PC-3 (cell line): ENCODE measurements at regions not wholly inside any gene's neighbourhood (a gene's known extent, or its start where the extent isn't known, plus 50 kb on each side); places are given as distances from the start of the nearest gene placed in this dataset.

ENCODE experiments used
- ATAC-seq: fragments of 200-7000 bp; cut with Tn5 transposase; 2 replicates; pipeline ENCODE4 v1.9.1; 2020; ENCODE audit warnings: mild to moderate bottlenecking, moderate library complexity
- BruUV-seq: library from RNA; stranded (reverse); fragments of 400-500 nt; replicated peaks from 2 replicates; lab custom pipeline; 2021; lab: Mats Ljungman, UMichigan
- CTCF ChIA-PET: fragments of 300-600 bp; sonication (Branson Sonifier 250); formaldehyde crosslinking; loops from one replicate; lab custom pipeline; 2022; ENCODE audit warnings: antibody characterized with exemption; lab: Charles Lee
- POLR2A ChIA-PET: fragments of 300-600 bp; sonication (Branson Sonifier 250); formaldehyde crosslinking; loops from one replicate; lab custom pipeline; 2022; ENCODE audit warnings: antibody characterized with exemption; ENCODE audit not compliant: unreplicated experiment; lab: Charles Lee
- DNase-seq: peaks from one replicate; pipeline ENCODE4 v3.0.0-alpha.2; 2015
- H2AFZ ChIP-seq: fragments of 300-600 bp; sonication (generic); 2 replicates; pipeline ENCODE4 v1.6.0; 2016; ENCODE audit warnings: antibody characterized with exemption, low read length
- H3F3A ChIP-seq: fragments of 300-600 bp; sonication (generic); one replicate; pipeline ENCODE4 v1.6.0; 2017; ENCODE audit warnings: antibody characterized with exemption, low read length, control low read depth, mild to moderate bottlenecking; ENCODE audit not compliant: unreplicated experiment
- H3K27ac ChIP-seq: fragments of 300-600 bp; sonication (generic); 2 replicates; pipeline ENCODE4 v1.5.1; 2016; ENCODE audit warnings: mild to moderate bottlenecking, low read length
- H3K27me3 ChIP-seq: fragments of 300-600 bp; sonication (generic); 2 replicates; pipeline ENCODE4 v1.6.1; 2016; ENCODE audit warnings: low read length, mixed read lengths
- H3K36me3 ChIP-seq: fragments of 300-600 bp; sonication (generic); 2 replicates; pipeline ENCODE4 v1.6.1; 2016; ENCODE audit warnings: low read depth, mixed run types, low read length, mixed read lengths
- H3K4me1 ChIP-seq: fragments of 300-600 bp; sonication (generic); 2 replicates; pipeline ENCODE4 v1.5.1; 2016; ENCODE audit warnings: low read length; ENCODE audit not compliant: insufficient read depth
- H3K4me2 ChIP-seq: fragments of 300-600 bp; sonication (generic); 2 replicates; pipeline ENCODE4 v1.6.0; 2016; ENCODE audit warnings: low read length
- H3K4me3 ChIP-seq: fragments of 300-600 bp; sonication (generic); 2 replicates; pipeline ENCODE4 v1.5.1; 2016; ENCODE audit warnings: mild to moderate bottlenecking, low read length, mixed read lengths
- H3K79me2 ChIP-seq: fragments of 300-600 bp; sonication (generic); 2 replicates; pipeline ENCODE4 v1.6.1; 2017; ENCODE audit warnings: low read length, mixed read lengths
- H3K9ac ChIP-seq: fragments of 300-600 bp; sonication (generic); 2 replicates; pipeline ENCODE4 v1.6.0; 2016; ENCODE audit warnings: mild to moderate bottlenecking, low read length
- H3K9me2 ChIP-seq: fragments of 300-600 bp; sonication (generic); replicated peaks from 2 replicates; pipeline ENCODE4 v1.6.1; 2016; ENCODE audit warnings: mixed run types, low read length, mixed read lengths
- H3K9me3 ChIP-seq: fragments of 300-600 bp; sonication (generic); 2 replicates; pipeline ENCODE4 v1.6.1; 2016; ENCODE audit warnings: low read length, mixed read lengths
- H4K20me1 ChIP-seq: fragments of 300-600 bp; sonication (generic); 2 replicates; pipeline ENCODE4 v1.6.1; 2016; ENCODE audit warnings: low read length, mixed read lengths
- CTCF ChIP-seq: fragments of 300-600 bp; sonication (generic); conservative IDR thresholded peaks from 2 replicates; pipeline ENCODE4 v1.5.1; 2017; ENCODE audit warnings: antibody characterized with exemption, low read depth, mild to moderate bottlenecking, low read length
- EZH2 ChIP-seq: fragments of 300-600 bp; sonication (generic); IDR thresholded peaks from one replicate; pipeline ENCODE4 v1.6.1; 2017; ENCODE audit warnings: antibody characterized with exemption, mild to moderate bottlenecking, low read length; ENCODE audit not compliant: unreplicated experiment
- EZH2phosphoT487 ChIP-seq: fragments of 300-600 bp; sonication (generic); IDR thresholded peaks from 2 replicates; pipeline ENCODE4 v1.6.1; 2018; ENCODE audit warnings: mild to moderate bottlenecking, antibody characterized with exemption, low read length, borderline replicate concordance
- intact Hi-C: fragments of 100-400 bp; cut with micrococcal nuclease; formaldehyde crosslinking; loops from 2 replicates; pipeline ENCODE4 v1.9.0; 2023

DNA sequence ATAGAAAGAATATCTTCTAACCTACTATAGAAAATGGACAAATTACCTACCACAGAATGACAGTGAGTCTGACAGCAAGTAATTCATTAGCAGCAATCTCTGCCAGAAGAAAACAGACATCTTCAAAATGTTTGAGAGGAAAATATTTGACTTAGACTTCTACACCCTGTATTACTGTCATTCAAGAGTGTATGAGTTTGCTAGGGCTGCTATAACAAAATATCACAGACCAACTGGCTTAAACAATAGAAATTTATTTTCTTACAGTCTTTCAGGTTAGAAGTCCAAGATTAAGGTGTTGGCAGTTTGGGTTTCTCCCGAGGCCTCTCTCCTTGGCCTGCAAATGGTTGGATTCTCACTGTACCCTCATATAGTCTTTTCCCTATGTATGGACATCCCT, 52.9 kb upstream of the FGGY start:
- CTCF ChIA-PET: no interaction called here
- ATAC-seq (no peak), DNase-seq (no peak)
- no TSS peak for BruUV-seq
- Histone ChIP-seq H3K9me3 (no peaks in the 10 kb centered on the region), H3K4me2 (no peak overlapping the region), H3K36me3 (no peaks in the 10 kb centered on the region), H3K27me3 (no peaks in the 10 kb centered on the region), H2AFZ (no peak overlapping the region), H3K4me1 (no peaks in the 10 kb centered on the region), H3K27ac (no peak overlapping the region), H3K79me2 (no peaks in the 10 kb centered on the region), H4K20me1 (no peaks in the 10 kb centered on the region), H3K9ac (no peak overlapping the region), H3F3A (no peaks in the 10 kb centered on the region), H3K9me2 (no peaks in the 10 kb centered on the region), H3K4me3 (no peak overlapping the region)
- TF ChIP-seq EZH2phosphoT487 (no peak), CTCF (no peak), EZH2 (no peak)
- intact Hi-C loops: no loop called here
- POLR2A ChIA-PET: no interaction called here

- no peak for DNase-seq
- BruUV-seq: no TSS peak
- CTCF ChIA-PET: no interaction called here
Measured at GRCh38 chr1:59244891-59245290, 52.0 kb upstream of the FGGY start.

More at GRCh38 chr1:59244891-59245290, 52.0 kb upstream of the FGGY start:
- intact Hi-C loops: no loop called here
- H3K36me3 ChIP-seq: no peaks in the 10 kb centered on the region
- H2AFZ ChIP-seq: no peak overlapping the region
- H3K27ac ChIP-seq: no peak overlapping the region
- no peaks in the 10 kb centered on the region for H3K4me1 ChIP-seq
- H3K4me2 ChIP-seq: no peak overlapping the region
- H4K20me1 ChIP-seq: no peaks in the 10 kb centered on the region
- no peaks in the 10 kb centered on the region for H3K9me2 ChIP-seq
- H3K4me3 ChIP-seq: no peak overlapping the region
- H3K79me2 ChIP-seq: no peaks in the 10 kb centered on the region
- no peak for TF ChIP-seq EZH2phosphoT487
- TF ChIP-seq EZH2: no peak
- H3F3A ChIP-seq: no peaks in the 10 kb centered on the region
- no peak for ATAC-seq
- H3K9ac ChIP-seq: no peak overlapping the region
- POLR2A ChIA-PET: no interaction called here
- H3K27me3 ChIP-seq: no peaks in the 10 kb centered on the region
- no peaks in the 10 kb centered on the region for H3K9me3 ChIP-seq
